ENCODE measurements at regions not wholly inside any gene's neighbourhood (a gene's known extent, or its start where the extent isn't known, plus 50 kb on each side); places are given as distances from the start of the nearest gene placed in this dataset.

GRCh38 chr6:102928109-102928508 lies 1534.6 kb downstream of the GRIK2 start:
- no peak for TF ChIP-seq CTCF (IDR thresholded peaks at IDR 0.05)
- TF ChIP-seq ZFX (IDR thresholded peaks at IDR 0.05; ENCODE audit: borderline replicate concordance): no peak

All from 22Rv1 (cell line).